Liver (tissue), 7 donors: ENCODE measurements at regions not wholly inside any gene's neighbourhood (a gene's known extent, or its start where the extent isn't known, plus 50 kb on each side); places are given as distances from the start of the nearest gene placed in this dataset.

ENCODE experiments used
- DNase-seq: peaks from one replicate; pipeline ENCODE4 v3.0.0-alpha.2; 2017; ENCODE audit warnings: low spot score
- H3K27ac ChIP-seq, 2 donors: one replicate each; pipeline ENCODE4 v1.7.0; 2013; ENCODE audit warnings: inconsistent platforms in 2 of 2, low read length in 2 of 2, control low read depth in 1 of 2, low read depth in 1 of 2, mild to moderate bottlenecking in 1 of 2
- H3K27me3 ChIP-seq, 4 donors: one replicate each; pipeline versions ENCODE4 v1.6.1 to v1.7.0; 2013; ENCODE audit warnings: low read length in 3 of 4, inconsistent platforms in 1 of 4, mild to moderate bottlenecking in 1 of 4, moderate library complexity in 1 of 4; ENCODE audit not compliant: control insufficient read depth in 4 of 4, insufficient read depth in 4 of 4
- H3K36me3 ChIP-seq, 4 donors: one replicate each; pipeline versions ENCODE4 v1.6.1 to v1.7.0; 2013; ENCODE audit warnings: low read length in 3 of 4, mild to moderate bottlenecking in 3 of 4, low read depth in 1 of 4, moderate library complexity in 1 of 4; ENCODE audit not compliant: control insufficient read depth in 4 of 4, insufficient read depth in 3 of 4
- H3K4me1 ChIP-seq, 4 donors: one replicate each; pipeline versions ENCODE4 v1.6.1 to v1.7.0; 2013; ENCODE audit warnings: low read length in 3 of 4, mild to moderate bottlenecking in 3 of 4, moderate library complexity in 1 of 4; ENCODE audit not compliant: control insufficient read depth in 4 of 4, insufficient read depth in 4 of 4
- H3K4me3 ChIP-seq, 3 donors: one replicate each; pipeline versions ENCODE4 v1.6.1 to v1.7.0; 2013; ENCODE audit warnings: low read length in 3 of 3, control low read depth in 1 of 3, low read depth in 1 of 3, mild to moderate bottlenecking in 1 of 3
- H3K9ac ChIP-seq, 2 donors: one replicate each; pipeline ENCODE4 v1.7.0; 2013; ENCODE audit warnings: low read length in 2 of 2, mild to moderate bottlenecking in 2 of 2, moderate library complexity in 2 of 2, control low read depth in 1 of 2, low read depth in 1 of 2
- H3K9me3 ChIP-seq, 4 donors: one replicate each; pipeline versions ENCODE4 v1.6.1 to v1.7.0; 2013; ENCODE audit warnings: low read length in 3 of 4; ENCODE audit not compliant: control insufficient read depth in 4 of 4
- EGR1 ChIP-seq, 2 donors: IDR thresholded peaks; 2 replicates each; pipeline ENCODE4 v1.6.1; 2016 to 2018; ENCODE audit warnings: antibody characterized with exemption in 2 of 2, low read depth in 2 of 2
- FOXA1 ChIP-seq: IDR thresholded peaks from 2 replicates; pipeline ENCODE4 v1.6.1; 2016; ENCODE audit warnings: antibody characterized with exemption
- GABPA ChIP-seq, 2 donors: IDR thresholded peaks in 1 of 2; conservative IDR thresholded peaks in 1 of 2; 2 replicates each; pipeline ENCODE4 v1.6.1; 2016; ENCODE audit warnings: antibody characterized with exemption in 2 of 2, mild to moderate bottlenecking in 1 of 2, moderate library complexity in 1 of 2
- HNF4A ChIP-seq, 2 donors: conservative IDR thresholded peaks; 2 replicates each; pipeline ENCODE4 v1.6.1; 2016; ENCODE audit warnings: antibody characterized with exemption in 2 of 2, mild to moderate bottlenecking in 2 of 2
- HNF4G ChIP-seq: IDR thresholded peaks from 2 replicates; pipeline ENCODE4 v1.6.1; 2016; ENCODE audit warnings: antibody characterized with exemption
- MAX ChIP-seq: IDR thresholded peaks from 2 replicates; pipeline ENCODE4 v1.6.1; 2016; ENCODE audit warnings: antibody characterized with exemption
- NR2F2 ChIP-seq: IDR thresholded peaks from 2 replicates; pipeline ENCODE4 v1.6.1; 2016; ENCODE audit warnings: antibody characterized with exemption
- RXRA ChIP-seq, 2 donors: IDR thresholded peaks; 2 replicates each; pipeline ENCODE4 v1.6.1; 2017 to 2018; ENCODE audit warnings: antibody characterized with exemption in 2 of 2, mild to moderate bottlenecking in 1 of 2
- SP1 ChIP-seq: IDR thresholded peaks from 2 replicates; pipeline ENCODE4 v1.6.1; 2018; ENCODE audit warnings: antibody characterized with exemption, mild to moderate bottlenecking
- TAF1 ChIP-seq: conservative IDR thresholded peaks from 2 replicates; pipeline ENCODE4 v1.6.1; 2016; ENCODE audit warnings: antibody characterized with exemption, mild to moderate bottlenecking
- YY1 ChIP-seq: IDR thresholded peaks from 2 replicates; pipeline ENCODE4 v1.6.1; 2016; ENCODE audit warnings: antibody characterized with exemption, mild to moderate bottlenecking
- WGBS: extraction: QIAGEN DNeasy Blood & Tissue Kit; methylation state at CpG from one replicate; pipeline ENCODE4 v1.1.7; 2013; 5-methylcytosine and 5-hydroxymethylcytosine counted together
- TF ChIP-seq, protein P1 (sequence below): IDR thresholded peaks from 2 replicates; pipeline ENCODE4 v1.6.1; 2016; ENCODE audit warnings: antibody characterized with exemption
- TF ChIP-seq, protein P2 (sequence below): IDR thresholded peaks from 2 replicates; pipeline ENCODE4 v1.6.1; 2016; ENCODE audit warnings: antibody characterized with exemption
- donor health status: healthy.
- donor health status: healthy.
- donor health status: healthy.
- donor health status: healthy.

- no peak for DNase-seq
- Histone ChIP-seq H3K4me1 (no peaks in the 10 kb centered on the region), H3K36me3 (no peaks in the 10 kb centered on the region), H3K4me3 (no peak overlapping the region), H3K27ac (no peak overlapping the region), H3K9ac (no peak overlapping the region), H3K9me3 (no peaks in the 10 kb centered on the region), H3K27me3 (no peaks in the 10 kb centered on the region)
- WGBS: 79% methylated on average over 5 of the region's 5 CpGs
- TF ChIP-seq RXRA (IDR thresholded peaks at IDR 0.05): no peak
- no peak for TF ChIP-seq EGR1 (IDR thresholded peaks at IDR 0.05; ENCODE audit: low read depth in 2 of 2)
- TF ChIP-seq HNF4A (conservative IDR thresholded peaks at IDR 0.05): no peak
- no peak for TF ChIP-seq FOXA1
- no peak for TF ChIP-seq TAF1
- no peak for TF ChIP-seq YY1
- TF ChIP-seq MAX: no peak
- no peak for TF ChIP-seq NR2F2
- TF ChIP-seq SP1: no peak
- no peak for TF ChIP-seq HNF4G
- TF ChIP-seq, protein P1, sequence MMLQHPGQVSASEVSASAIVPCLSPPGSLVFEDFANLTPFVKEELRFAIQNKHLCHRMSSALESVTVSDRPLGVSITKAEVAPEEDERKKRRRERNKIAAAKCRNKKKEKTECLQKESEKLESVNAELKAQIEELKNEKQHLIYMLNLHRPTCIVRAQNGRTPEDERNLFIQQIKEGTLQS: no peak
- TF ChIP-seq, protein P2, sequence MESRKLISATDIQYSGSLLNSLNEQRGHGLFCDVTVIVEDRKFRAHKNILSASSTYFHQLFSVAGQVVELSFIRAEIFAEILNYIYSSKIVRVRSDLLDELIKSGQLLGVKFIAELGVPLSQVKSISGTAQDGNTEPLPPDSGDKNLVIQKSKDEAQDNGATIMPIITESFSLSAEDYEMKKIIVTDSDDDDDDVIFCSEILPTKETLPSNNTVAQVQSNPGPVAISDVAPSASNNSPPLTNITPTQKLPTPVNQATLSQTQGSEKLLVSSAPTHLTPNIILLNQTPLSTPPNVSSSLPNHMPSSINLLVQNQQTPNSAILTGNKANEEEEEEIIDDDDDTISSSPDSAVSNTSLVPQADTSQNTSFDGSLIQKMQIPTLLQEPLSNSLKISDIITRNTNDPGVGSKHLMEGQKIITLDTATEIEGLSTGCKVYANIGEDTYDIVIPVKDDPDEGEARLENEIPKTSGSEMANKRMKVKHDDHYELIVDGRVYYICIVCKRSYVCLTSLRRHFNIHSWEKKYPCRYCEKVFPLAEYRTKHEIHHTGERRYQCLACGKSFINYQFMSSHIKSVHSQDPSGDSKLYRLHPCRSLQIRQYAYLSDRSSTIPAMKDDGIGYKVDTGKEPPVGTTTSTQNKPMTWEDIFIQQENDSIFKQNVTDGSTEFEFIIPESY: no peak
These were observed 398.0 kb upstream of the CNTN4 start for GRCh38 chr3:1700650-1701049.

DNA sequence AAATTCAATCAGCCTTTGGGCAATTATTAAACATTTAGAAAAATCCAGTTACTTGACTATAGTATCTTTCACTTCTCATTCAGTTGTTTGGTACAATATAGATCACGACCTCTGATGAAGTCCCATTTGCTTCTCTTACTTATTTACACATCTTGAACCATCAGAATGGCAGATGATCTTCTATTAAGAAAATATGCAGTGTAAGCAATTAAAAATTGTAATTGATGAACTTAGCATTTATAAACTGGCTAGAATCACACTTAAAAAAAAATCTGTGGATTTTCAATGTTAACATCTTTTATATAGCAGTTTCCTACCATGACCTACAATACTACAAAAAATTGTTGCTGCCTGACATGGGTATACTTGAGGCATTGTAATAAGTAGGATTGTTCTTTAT lies 395.5 kb upstream of the CNTN4 start:
- H3K4me1 ChIP-seq: no peaks in the 10 kb centered on the region
- H3K36me3 ChIP-seq: no peaks in the 10 kb centered on the region
- 61% methylated on average over 1 of the region's 1 CpG for WGBS
- no peak overlapping the region for H3K4me3 ChIP-seq
- H3K27ac ChIP-seq: no peak overlapping the region
- TF ChIP-seq, protein P2: no peak
- no peak for DNase-seq
- peaks cover 0 to 5% (median 3%) of the 10 kb centered on the region in 4 donors for H3K9me3 ChIP-seq
- H3K27me3 ChIP-seq: no peaks in the 10 kb centered on the region
- no peak overlapping the region for H3K9ac ChIP-seq

DNA sequence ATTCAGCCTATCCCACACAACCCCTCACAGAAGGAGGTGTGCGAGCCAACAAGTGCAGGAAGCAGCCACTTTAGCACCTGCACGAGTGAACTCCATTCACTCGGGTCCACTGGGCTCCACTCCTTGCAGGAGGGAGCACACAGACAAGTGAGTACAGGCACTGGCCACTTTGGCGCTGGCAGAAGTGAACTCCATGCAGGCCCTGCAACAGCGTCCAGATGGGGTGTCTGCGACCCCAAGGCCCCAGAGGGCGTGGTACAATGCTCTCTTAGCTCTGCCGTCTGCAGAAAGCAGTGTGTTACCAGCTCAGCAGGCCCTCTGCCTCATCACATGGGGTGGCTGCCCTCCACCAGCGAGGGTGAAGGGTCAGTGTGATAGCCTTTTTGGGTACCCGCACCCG lies 388.0 kb upstream of the CNTN4 start:
- no peak for DNase-seq
- no peak overlapping the region for H3K9ac ChIP-seq
- H3K4me1 ChIP-seq: no peaks in the 10 kb centered on the region
- TF ChIP-seq GABPA (IDR thresholded peaks at IDR 0.05 in 1 of 2, conservative IDR thresholded peaks at IDR 0.05 in 1 of 2): no peak
- no peak for TF ChIP-seq HNF4A (conservative IDR thresholded peaks at IDR 0.05)
- no peak for TF ChIP-seq YY1
- peaks cover 0 to 5% (median 3%) of the 10 kb centered on the region in 4 donors for H3K9me3 ChIP-seq
- H3K36me3 ChIP-seq: no peaks in the 10 kb centered on the region
- H3K27me3 ChIP-seq: no peaks in the 10 kb centered on the region
- no peak overlapping the region for H3K4me3 ChIP-seq
- 92% methylated on average over 11 of the region's 11 CpGs for WGBS
- no peak overlapping the region for H3K27ac ChIP-seq
